Activated T-helper 1 cell treated with anti-CD3 and anti-CD28 coated beads, Interleukin-2, amount 50 U/mL, for 16 hours (primary cell): ENCODE measurements at regions not wholly inside any gene's neighbourhood (a gene's known extent, or its start where the extent isn't known, plus 50 kb on each side); places are given as distances from the start of the nearest gene placed in this dataset.
A peak's percentile ranks its signal among the peaks of the same experiment; 100 is the strongest.
"Not testable (repeated sequence)": the region's sequence is repeated elsewhere in the genome, so short reads cannot be mapped to it uniquely, and the experiment has no call there.

Source experiments
- DNase-seq, 2 donors: peaks; one replicate each; pipeline ENCODE4 v3.0.0-alpha.2; 2020; ENCODE audit warnings: low read depth in 1 of 2, low spot score in 1 of 2

GRCh38 chr6:167688123-167688522 is 138.6 kb upstream of the AFDN start:
- DNase-seq, result no peak

GRCh38 chr6:167689278-167689677 is 137.4 kb upstream of the AFDN start:
- no peak for DNase-seq

GRCh38 chr6:167689751-167690150 is 137.0 kb upstream of the AFDN start:
- DNase-seq, result no peak

GRCh38 chr6:167690167-167690922 is 136.4 kb upstream of the AFDN start:
- DNase-seq, result not testable (repeated sequence)

- DNase-seq, result no peak
Measured at GRCh38 chr6:167690931-167691330, 135.8 kb upstream of the AFDN start.

GRCh38 chr6:167691533-167692312 is 135.0 kb upstream of the AFDN start:
- DNase-seq, result no peak

- not testable (repeated sequence) for DNase-seq
Measured at GRCh38 chr6:167693478-167693877, 133.2 kb upstream of the AFDN start.

GRCh38 chr6:167695831-167696230 is 130.9 kb upstream of the AFDN start:
- DNase-seq, result no peak

GRCh38 chr6:167696296-167696695 is 130.4 kb upstream of the AFDN start:
- no peak for DNase-seq

- no peak for DNase-seq
Measured at GRCh38 chr6:167697316-167697715, 129.4 kb upstream of the AFDN start.

- no peak for DNase-seq
Measured at GRCh38 chr6:167698540-167698939, 128.2 kb upstream of the AFDN start.

- DNase-seq, result no peak
Measured at GRCh38 chr6:167699141-167699931, 127.4 kb upstream of the AFDN start.

GRCh38 chr6:167700199-167700598 is 126.5 kb upstream of the AFDN start:
- no peak for DNase-seq

- DNase-seq, result no peak
Measured at GRCh38 chr6:167701010-167701409, 125.7 kb upstream of the AFDN start.

- no peak for DNase-seq
Measured at GRCh38 chr6:167702241-167702827, 124.4 kb upstream of the AFDN start.

GRCh38 chr6:167703347-167703746 is 123.4 kb upstream of the AFDN start:
- no peak for DNase-seq

GRCh38 chr6:167703781-167704180 is 122.9 kb upstream of the AFDN start:
- no peak for DNase-seq

- no peak for DNase-seq
Measured at GRCh38 chr6:167704396-167704901, 122.3 kb upstream of the AFDN start.

GRCh38 chr6:167705211-167705750 is 121.4 kb upstream of the AFDN start:
- DNase-seq, result no peak

GRCh38 chr6:167706313-167707109 is 120.2 kb upstream of the AFDN start:
- peak in 1 of 2 donors; percentile 34 for DNase-seq
